GM18868 (cell line): ENCODE measurements at regions not wholly inside any gene's neighbourhood (a gene's known extent, or its start where the extent isn't known, plus 50 kb on each side); places are given as distances from the start of the nearest gene placed in this dataset.
A peak's percentile ranks its signal among the peaks of the same experiment; 100 is the strongest.

Experiments
- ATAC-seq: cut with Tn5 transposase; IDR thresholded peaks from one replicate; pipeline ENCODE4 v1.9.1; 2021; ENCODE audit warnings: mild to moderate bottlenecking, moderate library complexity; ENCODE audit not compliant: unreplicated experiment

GRCh38 chr5:116848954-116849581 lies 274.4 kb upstream of the SEMA6A start:
- ATAC-seq: peak; percentile 49

GRCh38 chr5:116847960-116848359 lies 273.3 kb upstream of the SEMA6A start:
- ATAC-seq: no peak

- no peak for ATAC-seq
These were observed 269.4 kb upstream of the SEMA6A start for GRCh38 chr5:116844015-116844414.

GRCh38 chr5:116842514-116842961 lies 267.9 kb upstream of the SEMA6A start:
- no peak for ATAC-seq

GRCh38 chr5:116841734-116842133 lies 267.1 kb upstream of the SEMA6A start:
- ATAC-seq: no peak

GRCh38 chr5:116838011-116838536 lies 263.5 kb upstream of the SEMA6A start:
- no peak for ATAC-seq

- no peak for ATAC-seq
These were observed 260.3 kb upstream of the SEMA6A start for GRCh38 chr5:116834796-116835515.

- ATAC-seq: no peak
These were observed 255.5 kb upstream of the SEMA6A start for GRCh38 chr5:116830079-116830478.

- no peak for ATAC-seq
These were observed 252.5 kb upstream of the SEMA6A start for GRCh38 chr5:116827078-116827477.

GRCh38 chr5:116825486-116825885 lies 250.9 kb upstream of the SEMA6A start:
- ATAC-seq: peak; percentile 60

- ATAC-seq: peak; percentile 47
These were observed 250.3 kb upstream of the SEMA6A start for GRCh38 chr5:116824751-116825438.

GRCh38 chr5:116814626-116815385 lies 240.2 kb upstream of the SEMA6A start:
- no peak for ATAC-seq

- no peak for ATAC-seq
These were observed 239.3 kb upstream of the SEMA6A start for GRCh38 chr5:116813906-116814305.

GRCh38 chr5:116813356-116813755 lies 238.7 kb upstream of the SEMA6A start:
- no peak for ATAC-seq

GRCh38 chr5:116810951-116811350 lies 236.3 kb upstream of the SEMA6A start:
- ATAC-seq: no peak

GRCh38 chr5:116806836-116807235 lies 232.2 kb upstream of the SEMA6A start:
- no peak for ATAC-seq

GRCh38 chr5:116799401-116799800 lies 224.8 kb upstream of the SEMA6A start:
- no peak for ATAC-seq

- ATAC-seq: no peak
These were observed 220.6 kb upstream of the SEMA6A start for GRCh38 chr5:116795189-116795588.

GRCh38 chr5:116789522-116789921 lies 214.9 kb upstream of the SEMA6A start:
- ATAC-seq: no peak

- no peak for ATAC-seq
These were observed 214.3 kb upstream of the SEMA6A start for GRCh38 chr5:116788851-116789403.

GRCh38 chr5:116787570-116787969 lies 212.9 kb upstream of the SEMA6A start:
- ATAC-seq: no peak
